ENCODE measurements at regions not wholly inside any gene's neighbourhood (a gene's known extent, or its start where the extent isn't known, plus 50 kb on each side); places are given as distances from the start of the nearest gene placed in this dataset.

- H3K27ac Mint-ChIP-seq: no peak overlapping the region
- CTCF ChIA-PET: no interaction called here
- intact Hi-C loops (cut with micrococcal nuclease): no loop called here
- no peaks in the 10 kb centered on the region for H3K4me1 Mint-ChIP-seq (ENCODE audit: low read depth)
- H3K36me3 Mint-ChIP-seq (ENCODE audit: low read depth): no peaks in the 10 kb centered on the region
- no peak overlapping the region for H3K4me3 Mint-ChIP-seq
- TF ChIP-seq, protein P1, sequence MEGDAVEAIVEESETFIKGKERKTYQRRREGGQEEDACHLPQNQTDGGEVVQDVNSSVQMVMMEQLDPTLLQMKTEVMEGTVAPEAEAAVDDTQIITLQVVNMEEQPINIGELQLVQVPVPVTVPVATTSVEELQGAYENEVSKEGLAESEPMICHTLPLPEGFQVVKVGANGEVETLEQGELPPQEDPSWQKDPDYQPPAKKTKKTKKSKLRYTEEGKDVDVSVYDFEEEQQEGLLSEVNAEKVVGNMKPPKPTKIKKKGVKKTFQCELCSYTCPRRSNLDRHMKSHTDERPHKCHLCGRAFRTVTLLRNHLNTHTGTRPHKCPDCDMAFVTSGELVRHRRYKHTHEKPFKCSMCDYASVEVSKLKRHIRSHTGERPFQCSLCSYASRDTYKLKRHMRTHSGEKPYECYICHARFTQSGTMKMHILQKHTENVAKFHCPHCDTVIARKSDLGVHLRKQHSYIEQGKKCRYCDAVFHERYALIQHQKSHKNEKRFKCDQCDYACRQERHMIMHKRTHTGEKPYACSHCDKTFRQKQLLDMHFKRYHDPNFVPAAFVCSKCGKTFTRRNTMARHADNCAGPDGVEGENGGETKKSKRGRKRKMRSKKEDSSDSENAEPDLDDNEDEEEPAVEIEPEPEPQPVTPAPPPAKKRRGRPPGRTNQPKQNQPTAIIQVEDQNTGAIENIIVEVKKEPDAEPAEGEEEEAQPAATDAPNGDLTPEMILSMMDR (IDR thresholded peaks at IDR 0.05): no peak
- no peak for DNase-seq
- ATAC-seq: no peak
- peaks cover 4% of the 10 kb centered on the region for H3K9me3 Mint-ChIP-seq
- no peaks in the 10 kb centered on the region for H3K27me3 Mint-ChIP-seq
- POLR2A ChIA-PET: no interaction called here
Measured at GRCh38 chr4:166600264-166600663, 634.0 kb downstream of the SPOCK3 start.

DNA sequence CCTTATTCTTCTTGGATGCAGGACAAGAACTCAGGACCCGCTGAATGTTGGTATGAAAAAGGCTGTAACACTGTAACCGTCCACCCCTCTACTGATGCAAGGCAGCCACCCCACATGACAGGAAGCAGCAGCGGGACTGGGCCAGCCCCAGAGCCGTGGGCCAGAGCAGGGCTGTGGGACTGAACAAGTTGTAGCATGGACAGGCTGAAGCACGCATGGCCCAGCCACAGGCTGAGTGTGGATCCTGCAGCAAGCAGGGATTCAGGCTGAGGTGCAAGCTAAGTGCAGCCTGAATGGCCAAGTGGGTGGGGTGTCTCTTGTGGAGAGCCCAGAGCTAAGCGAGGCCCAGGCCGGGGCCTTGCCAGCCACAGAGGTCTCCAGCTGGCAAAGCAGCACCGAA is 632.2 kb downstream of the SPOCK3 start:
- Mint-ChIP-seq H3K9me3 (peaks cover 7% of the 10 kb centered on the region), H3K4me1 (ENCODE audit: low read depth) (no peaks in the 10 kb centered on the region), H3K27ac (no peak overlapping the region), H3K27me3 (no peaks in the 10 kb centered on the region), H3K36me3 (ENCODE audit: low read depth) (no peaks in the 10 kb centered on the region), H3K4me3 (no peak overlapping the region)
- TF ChIP-seq, protein P1 (IDR thresholded peaks at IDR 0.05): no peak
- intact Hi-C loops (cut with micrococcal nuclease): no loop called here
- ATAC-seq (no peak), DNase-seq (no peak)
- POLR2A ChIA-PET: no interaction called here
- CTCF ChIA-PET: no interaction called here

DNA sequence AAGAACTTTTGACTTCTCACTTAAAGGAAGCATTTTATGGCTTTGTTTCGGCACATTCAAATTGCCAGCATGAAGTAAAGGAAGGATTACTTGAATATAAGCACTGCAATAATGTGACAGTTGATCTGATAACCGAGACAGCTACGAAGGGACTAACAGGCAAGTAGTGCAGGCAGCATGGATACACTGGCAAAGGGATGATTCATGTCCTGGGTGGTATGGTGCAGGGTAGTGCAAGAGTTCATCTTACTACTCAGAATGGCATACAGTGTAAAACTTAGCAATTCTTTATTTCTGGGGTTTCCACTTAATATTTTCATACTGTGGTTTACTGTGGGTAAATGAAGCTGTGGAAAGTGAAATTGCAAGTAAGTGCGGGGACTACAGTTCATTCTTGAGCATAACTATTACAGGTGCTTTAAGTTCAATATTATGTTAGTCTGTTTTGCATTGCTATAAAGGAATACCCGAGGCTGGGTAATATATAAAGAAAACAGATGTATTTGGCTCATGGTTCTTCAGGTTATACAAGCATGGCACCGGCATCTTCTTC is 611.8 kb downstream of the SPOCK3 start:
- ChIA-PET POLR2A (no interaction called here), CTCF (no interaction called here)
- ATAC-seq: no peak
- TF ChIP-seq, protein P1 (IDR thresholded peaks at IDR 0.05): no peak
- intact Hi-C loops (cut with micrococcal nuclease): no loop called here
- no peak for DNase-seq
- Mint-ChIP-seq H3K27ac (no peak overlapping the region), H3K4me3 (no peak overlapping the region), H3K36me3 (ENCODE audit: low read depth) (no peaks in the 10 kb centered on the region), H3K9me3 (peaks cover 3% of the 10 kb centered on the region), H3K4me1 (ENCODE audit: low read depth) (no peaks in the 10 kb centered on the region), H3K27me3 (no peaks in the 10 kb centered on the region)

- no peaks in the 10 kb centered on the region for H3K27me3 Mint-ChIP-seq
- no peaks in the 10 kb centered on the region for H3K4me1 Mint-ChIP-seq (ENCODE audit: low read depth)
- intact Hi-C loops (cut with micrococcal nuclease): no loop called here
- POLR2A ChIA-PET: no interaction called here
- ATAC-seq (no peak), DNase-seq (no peak)
- no peak overlapping the region for H3K4me3 Mint-ChIP-seq
- no peaks in the 10 kb centered on the region for H3K36me3 Mint-ChIP-seq (ENCODE audit: low read depth)
- CTCF ChIA-PET: no interaction called here
- TF ChIP-seq, protein P1 (IDR thresholded peaks at IDR 0.05): no peak
- no peak overlapping the region for H3K27ac Mint-ChIP-seq
- H3K9me3 Mint-ChIP-seq: peaks cover 3% of the 10 kb centered on the region
Measured at GRCh38 chr4:166625018-166625637, 609.2 kb downstream of the SPOCK3 start.

DNA sequence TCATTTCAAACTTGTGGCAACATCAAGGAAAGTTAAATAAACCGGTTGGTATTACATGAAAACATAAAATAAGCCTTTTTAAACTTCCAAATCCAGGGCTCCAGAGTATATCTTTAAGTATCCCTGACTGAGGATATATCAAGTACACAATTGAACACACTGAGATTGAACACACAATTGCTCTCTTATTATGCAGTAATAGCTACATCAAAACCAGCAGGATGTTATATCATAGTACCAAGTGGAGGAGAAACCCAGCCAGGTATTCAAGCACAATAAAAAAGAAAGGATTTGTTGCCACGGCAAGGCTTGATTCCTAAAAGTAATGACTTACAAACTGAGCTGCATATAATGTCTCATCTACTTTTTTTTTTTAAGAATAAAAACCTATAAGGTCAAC is 605.8 kb downstream of the SPOCK3 start:
- DNase-seq: no peak
- H3K36me3 Mint-ChIP-seq (ENCODE audit: low read depth): no peaks in the 10 kb centered on the region
- TF ChIP-seq, protein P1 (IDR thresholded peaks at IDR 0.05): no peak
- ChIA-PET CTCF (no interaction called here), POLR2A (no interaction called here)
- no peak for ATAC-seq
- H3K4me1 Mint-ChIP-seq (ENCODE audit: low read depth): no peaks in the 10 kb centered on the region
- H3K4me3 Mint-ChIP-seq: no peak overlapping the region
- peaks cover 3% of the 10 kb centered on the region for H3K9me3 Mint-ChIP-seq
- H3K27ac Mint-ChIP-seq: no peak overlapping the region
- no peaks in the 10 kb centered on the region for H3K27me3 Mint-ChIP-seq
- intact Hi-C loops (cut with micrococcal nuclease): no loop called here

Measured in activated CD8-positive, alpha-beta T cell treated with anti-CD3 and anti-CD28 coated beads for 36 hours (primary cell).